ENCODE measurements at regions not wholly inside any gene's neighbourhood (a gene's known extent, or its start where the extent isn't known, plus 50 kb on each side); places are given as distances from the start of the nearest gene placed in this dataset.

DNA sequence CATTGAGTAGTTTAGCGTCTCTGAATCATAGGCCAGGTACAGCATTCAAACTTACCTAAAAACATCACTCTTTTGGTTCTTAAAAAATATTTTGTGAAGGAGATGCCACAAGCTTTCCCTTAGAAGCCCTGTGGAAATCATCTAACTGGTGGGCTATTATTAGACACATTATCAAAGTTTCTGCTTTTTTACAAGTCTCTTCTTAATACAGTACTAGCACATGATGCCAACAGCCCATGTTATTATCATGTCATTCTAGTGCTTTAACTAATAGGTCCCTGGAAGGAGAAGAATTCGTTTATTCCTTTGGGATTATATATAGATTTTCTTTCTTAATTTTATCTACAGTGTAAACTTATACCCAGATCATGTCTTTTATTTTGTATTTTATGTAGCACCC, 146.0 kb upstream of the PTPRK start:
- DNase-seq (ENCODE audit: low spot score): no peak

DNA sequence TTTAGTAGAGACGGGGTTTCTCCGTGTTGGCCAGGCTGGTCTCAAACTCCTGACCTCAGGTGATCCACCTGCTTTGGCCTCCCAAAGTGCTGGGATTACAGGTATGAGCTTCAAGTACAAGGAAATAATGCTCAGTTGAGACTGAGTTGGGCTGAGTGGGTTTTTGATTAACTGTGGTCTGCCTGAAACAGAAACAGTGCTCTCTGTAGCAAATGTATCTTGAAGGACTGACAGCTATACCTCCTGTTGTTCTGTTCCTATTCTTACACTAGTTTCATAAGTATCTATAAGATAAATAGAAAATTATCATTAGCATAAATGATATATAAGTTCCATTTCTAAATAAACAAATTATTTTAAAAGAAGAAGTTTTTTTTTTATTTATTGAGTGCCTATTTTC, 142.8 kb upstream of the PTPRK start:
- DNase-seq (ENCODE audit: low spot score): no peak

DNA sequence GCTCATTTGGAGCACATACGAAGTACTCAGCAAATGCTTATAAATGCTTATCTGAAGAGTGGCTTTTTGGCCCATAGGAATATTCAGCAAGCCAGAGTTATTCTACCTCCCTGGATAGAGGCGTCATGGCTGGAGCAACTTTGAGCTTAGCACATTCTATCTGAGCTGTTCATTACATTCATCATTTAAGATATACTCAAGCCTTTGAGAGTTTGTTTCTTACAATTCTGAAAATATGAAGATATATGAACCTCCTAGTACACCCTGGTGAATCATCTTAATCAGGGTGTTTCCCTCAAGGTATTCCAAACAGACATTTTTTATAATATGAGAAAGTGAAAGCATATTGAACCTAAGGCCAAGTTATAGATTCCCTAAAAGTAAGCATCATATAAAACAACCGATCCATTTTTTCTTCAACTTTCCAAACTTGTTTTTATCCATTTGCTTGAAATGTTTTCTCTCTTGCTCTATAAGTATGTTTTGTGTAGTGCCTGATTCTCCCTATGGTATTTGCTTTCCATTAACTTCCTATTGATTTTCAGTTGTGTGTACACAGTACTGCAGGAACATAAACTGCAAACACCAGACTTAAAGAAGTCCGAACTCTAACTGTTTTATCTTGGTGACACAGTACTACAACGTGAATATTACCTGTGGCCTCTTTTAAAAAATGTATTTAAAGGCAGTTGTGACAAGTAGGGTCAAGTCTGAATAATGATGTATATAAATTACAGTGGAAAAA, 139.7 kb upstream of the PTPRK start:
- DNase-seq (ENCODE audit: low spot score): no peak

GRCh38 chr6:128659276-128659675, 138.9 kb upstream of the PTPRK start:
- no peak for DNase-seq (ENCODE audit: low spot score)

- DNase-seq (ENCODE audit: low spot score): no peak
Observed at GRCh38 chr6:128657181-128657580, 136.8 kb upstream of the PTPRK start.

- DNase-seq (ENCODE audit: low spot score): peak; percentile 84
Observed at GRCh38 chr6:128655978-128656498, 135.6 kb upstream of the PTPRK start.

GRCh38 chr6:128648022-128648598, 127.7 kb upstream of the PTPRK start:
- no peak for DNase-seq (ENCODE audit: low spot score)

DNA sequence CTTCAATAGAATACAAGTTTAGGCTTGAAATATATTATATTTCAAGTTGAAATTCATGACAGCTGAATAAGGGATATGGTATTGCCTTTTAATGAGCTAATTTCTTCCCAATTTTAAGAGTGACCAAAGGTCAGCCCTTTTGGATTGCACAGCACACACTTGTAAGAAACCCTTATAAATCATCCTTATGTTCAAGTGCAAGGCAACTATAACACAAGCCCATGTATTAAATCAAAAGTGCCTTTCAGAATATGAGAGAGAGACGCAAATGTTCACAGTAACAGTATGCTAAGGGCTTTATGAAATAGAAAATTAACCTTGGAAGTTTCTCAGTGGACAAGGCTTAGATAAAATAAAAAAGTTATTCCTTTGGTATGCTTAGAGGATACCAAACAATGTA, 121.7 kb upstream of the PTPRK start:
- DNase-seq (ENCODE audit: low spot score): no peak

- DNase-seq (ENCODE audit: low spot score): no peak
Observed at GRCh38 chr6:128641703-128642102, 121.3 kb upstream of the PTPRK start.

GRCh38 chr6:128638817-128639216, 118.4 kb upstream of the PTPRK start:
- DNase-seq (ENCODE audit: low spot score): no peak

GRCh38 chr6:128635219-128635618, 114.8 kb upstream of the PTPRK start:
- DNase-seq (ENCODE audit: low spot score): no peak

GRCh38 chr6:128632131-128632530, 111.7 kb upstream of the PTPRK start:
- DNase-seq (ENCODE audit: low spot score): no peak

- no peak for DNase-seq (ENCODE audit: low spot score)
Observed at GRCh38 chr6:128631031-128631430, 110.6 kb upstream of the PTPRK start.

- DNase-seq (ENCODE audit: low spot score): no peak
Observed at GRCh38 chr6:128630213-128630612, 109.8 kb upstream of the PTPRK start.

DNA sequence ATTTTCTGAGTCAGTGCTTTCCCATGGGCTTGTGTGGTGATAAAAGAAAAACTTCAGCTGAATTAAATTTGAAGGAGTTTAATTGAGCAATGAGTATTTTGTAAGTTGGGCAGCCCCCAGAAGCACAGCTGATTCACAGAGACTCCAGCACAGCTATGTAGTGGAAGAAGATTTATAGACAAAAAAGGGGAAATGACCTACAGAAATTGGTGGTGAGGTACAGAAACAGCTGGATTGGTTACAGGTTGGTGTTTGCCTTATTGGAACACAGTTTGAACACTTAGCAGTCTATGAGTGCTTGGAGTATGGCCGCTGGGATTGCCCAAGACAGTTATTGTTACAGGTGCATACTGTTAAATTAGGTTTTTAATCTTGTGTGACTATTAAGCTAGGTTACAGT, 96.9 kb upstream of the PTPRK start:
- no peak for DNase-seq (ENCODE audit: low spot score)

DNA sequence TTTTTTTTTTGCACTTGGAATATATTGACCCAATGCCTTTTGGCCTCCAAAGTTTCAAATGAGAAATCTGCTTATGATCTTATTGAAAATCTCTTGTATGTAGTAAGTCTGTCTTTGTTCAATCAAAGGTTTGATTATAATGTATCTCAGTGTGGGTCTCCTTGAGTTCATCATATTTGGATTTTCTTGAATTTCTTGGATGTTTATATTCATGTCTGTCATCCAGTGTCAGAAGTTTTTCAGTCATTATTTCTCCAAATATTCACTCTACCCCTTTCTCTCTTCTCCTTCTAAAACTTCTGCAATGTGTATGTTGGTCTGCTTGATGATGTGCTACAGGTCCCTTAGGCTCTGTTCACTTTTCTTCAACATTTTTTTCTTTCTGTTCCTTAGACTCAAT, 95.9 kb upstream of the PTPRK start:
- no peak for DNase-seq (ENCODE audit: low spot score)

- DNase-seq (ENCODE audit: low spot score): no peak
Observed at GRCh38 chr6:128606611-128607010, 86.2 kb upstream of the PTPRK start.

DNA sequence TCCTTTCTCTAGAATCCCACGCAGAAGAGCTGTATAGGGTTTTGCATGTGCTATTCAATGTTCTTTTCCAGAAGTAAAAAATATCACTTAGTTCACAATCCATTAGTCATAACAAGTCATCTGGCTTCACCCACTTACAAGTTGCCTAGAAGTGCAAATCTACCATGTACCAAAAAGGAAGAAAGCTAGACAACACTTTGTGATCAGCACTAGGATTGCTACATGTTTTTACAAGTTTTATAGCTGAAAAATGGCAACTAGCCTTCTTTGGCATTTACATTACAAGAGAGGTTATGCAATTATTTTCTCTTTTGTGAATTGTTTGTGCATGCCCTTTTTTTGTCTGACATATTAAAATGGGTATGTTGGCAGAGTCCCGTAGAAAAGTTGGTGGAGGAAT, 85.6 kb upstream of the PTPRK start:
- no peak for DNase-seq (ENCODE audit: low spot score)

GRCh38 chr6:128601060-128601459, 80.7 kb upstream of the PTPRK start:
- no peak for DNase-seq (ENCODE audit: low spot score)

DNA sequence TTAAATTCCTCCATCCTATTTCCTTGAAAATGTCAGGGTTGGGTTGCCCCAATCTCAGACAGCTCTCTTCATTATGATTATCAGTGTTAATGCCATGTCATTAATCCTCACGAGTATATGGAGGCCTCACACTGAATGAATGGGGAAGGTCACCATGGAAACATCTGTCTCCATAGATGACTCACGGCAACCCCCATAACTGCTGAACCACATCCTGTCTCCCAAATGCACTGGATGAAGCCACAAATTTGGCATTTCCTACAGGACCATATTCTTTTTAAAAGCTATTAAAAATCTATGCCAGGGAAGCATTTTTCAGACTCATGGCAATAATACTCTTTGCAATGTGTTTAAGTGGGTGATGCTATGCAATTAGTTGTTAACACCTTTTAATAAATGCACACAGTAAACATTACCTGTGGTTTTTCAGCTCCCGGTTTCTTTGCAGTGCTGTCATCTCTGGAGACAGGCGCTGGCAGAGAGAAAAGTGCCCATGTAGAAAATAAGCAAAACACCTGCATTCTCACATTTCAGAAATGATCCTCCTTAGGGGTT, 80.1 kb upstream of the PTPRK start:
- DNase-seq (ENCODE audit: low spot score): peak; percentile 55

GRCh38 chr6:128599036-128599435, 78.6 kb upstream of the PTPRK start:
- DNase-seq (ENCODE audit: low spot score): no peak

DNA sequence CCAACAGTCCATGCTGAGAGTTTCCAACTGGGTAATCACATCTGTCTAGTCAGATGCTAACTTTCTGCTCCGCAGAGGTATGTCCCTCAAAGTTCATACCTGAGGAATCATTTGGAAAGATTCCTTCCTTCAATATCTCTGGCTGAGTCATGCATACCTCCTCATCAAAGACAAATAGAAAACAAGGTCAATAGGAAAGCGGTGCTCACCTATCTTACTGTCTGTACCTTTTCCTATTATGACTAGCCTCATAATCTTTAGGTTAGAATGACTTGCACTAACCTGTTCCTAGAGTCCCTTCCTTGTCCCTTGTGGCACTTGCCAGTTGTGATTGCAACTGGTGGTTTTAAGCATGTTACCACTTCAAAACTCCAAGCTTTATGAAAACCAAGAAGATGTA, 78.2 kb upstream of the PTPRK start:
- DNase-seq (ENCODE audit: low spot score): peak; percentile 50

- DNase-seq (ENCODE audit: low spot score): no peak
Observed at GRCh38 chr6:128597956-128598355, 77.6 kb upstream of the PTPRK start.

- DNase-seq (ENCODE audit: low spot score): peak; percentile 31
Observed at GRCh38 chr6:128597004-128597403, 76.6 kb upstream of the PTPRK start.

Measured in activated CD4-positive, alpha-beta T cell treated with anti-CD3 and anti-CD28 coated beads, Interleukin-2, Interleukin-4, amounts not matched to agents 100 ng/mL and 50 ng/mL, durations not matched to agents 16 hours and 8 hours (primary cell).